Psoas muscle (tissue), 7 donors: ENCODE measurements at regions not wholly inside any gene's neighbourhood (a gene's known extent, or its start where the extent isn't known, plus 50 kb on each side); places are given as distances from the start of the nearest gene placed in this dataset.

Source experiments
- ATAC-seq, 4 donors: fragments of 200-7000 bp; cut with Tn5 transposase; one replicate each; pipeline ENCODE4 v1.9.1; 2020; ENCODE audit warnings: moderate library complexity in 3 of 4, mild to moderate bottlenecking in 2 of 4
- DNase-seq, 2 donors: peaks; one replicate each; pipeline ENCODE4 v3.0.0-alpha.2; 2020
- H3K27ac ChIP-seq: fragments of 200-600 bp; one replicate; pipeline ENCODE4 v1.8.0; 2022
- H3K27me3 ChIP-seq, 3 donors: fragments of 200-600 bp in 1 of 3; one replicate each; pipeline versions ENCODE4 v1.6.1 to v1.8.0; 2013 to 2022; ENCODE audit warnings: low read length in 2 of 3, mild to moderate bottlenecking in 2 of 3, moderate library complexity in 1 of 3; ENCODE audit not compliant: insufficient read depth in 3 of 3
- H3K36me3 ChIP-seq, 2 donors: fragments of 200-600 bp in 1 of 2; one replicate each; pipeline versions ENCODE4 v1.6.1 to v1.8.0; 2013 to 2022; ENCODE audit warnings: low read depth in 1 of 2, mild to moderate bottlenecking in 1 of 2, moderate library complexity in 1 of 2; ENCODE audit not compliant: insufficient read depth in 1 of 2
- H3K4me1 ChIP-seq: fragments of 200-600 bp; one replicate; pipeline ENCODE4 v1.8.0; 2022
- H3K4me3 ChIP-seq: fragments of 200-600 bp; one replicate; pipeline ENCODE4 v1.8.0; 2022; ENCODE audit warnings: mild to moderate bottlenecking
- H3K9me3 ChIP-seq: fragments of 200-600 bp; one replicate; pipeline ENCODE4 v1.8.0; 2022
- WGBS, 3 donors: extraction: QIAGEN DNeasy Blood & Tissue Kit; methylation state at CpG; one replicate each; pipeline versions ENCODE4 v1.1.6 to v1.1.7; 2013; 5-methylcytosine and 5-hydroxymethylcytosine counted together
- intact Hi-C, 2 donors: fragments of 100-400 bp; cut with DNase I; formaldehyde crosslinking; loops; one replicate each; pipeline versions ENCODE4 v1.11.0 to v1.14.2; 2022
- TF ChIP-seq, protein P1 (sequence below): fragments of 200-600 bp; IDR thresholded peaks from one replicate; pipeline ENCODE4 v1.8.0; 2022; ENCODE audit warnings: antibody characterized with exemption
- donor health status: healthy with polysubstance abuse.
- donor health status: DM: no; HTN: no; CAD: no; lungs with moderate emphysema.
- donor health status: Bipolar disorder and iron deficiency.
- donor health status: healthy.
- donor health status: DM: yes; HTN: yes; CAD: no.
- donor health status: DM: no; HTN: no; CAD: no.
- donor health status: DM: yes; HTN: yes; CAD: no.

DNA sequence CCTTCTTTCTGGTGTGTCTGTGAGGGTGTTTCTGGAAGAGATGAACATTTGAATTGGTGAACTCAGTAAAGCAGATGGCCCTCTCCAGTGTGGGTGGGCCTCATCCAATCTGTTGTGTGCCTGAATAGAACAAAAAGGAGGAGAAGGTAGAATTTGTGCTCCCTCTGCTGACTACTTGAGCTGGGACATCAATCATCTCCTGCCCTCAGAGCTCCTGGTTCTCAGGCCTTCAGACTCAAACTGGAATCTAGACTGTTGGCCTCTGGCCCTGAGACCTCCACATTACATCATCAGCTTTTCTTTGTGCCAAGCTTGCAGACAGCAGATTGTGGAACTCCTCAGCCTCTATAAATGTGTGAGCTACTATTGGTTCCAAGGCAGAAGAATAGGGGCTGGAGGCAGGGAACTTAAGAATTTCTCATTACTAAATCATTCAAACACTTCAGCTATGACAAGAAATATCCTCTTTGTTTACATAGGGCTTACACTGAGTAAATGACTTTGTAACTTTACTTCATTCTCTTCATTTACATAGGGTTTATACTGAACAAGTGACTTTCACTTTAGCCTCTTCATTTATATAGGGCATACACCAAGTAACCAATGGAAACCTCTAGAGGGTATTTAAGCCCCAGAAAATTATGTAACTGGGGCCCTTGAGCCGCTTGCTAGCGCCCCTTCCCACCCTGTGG is 86.9 kb upstream of the NWD2 start:
- intact Hi-C loops, result no loop called here

DNA sequence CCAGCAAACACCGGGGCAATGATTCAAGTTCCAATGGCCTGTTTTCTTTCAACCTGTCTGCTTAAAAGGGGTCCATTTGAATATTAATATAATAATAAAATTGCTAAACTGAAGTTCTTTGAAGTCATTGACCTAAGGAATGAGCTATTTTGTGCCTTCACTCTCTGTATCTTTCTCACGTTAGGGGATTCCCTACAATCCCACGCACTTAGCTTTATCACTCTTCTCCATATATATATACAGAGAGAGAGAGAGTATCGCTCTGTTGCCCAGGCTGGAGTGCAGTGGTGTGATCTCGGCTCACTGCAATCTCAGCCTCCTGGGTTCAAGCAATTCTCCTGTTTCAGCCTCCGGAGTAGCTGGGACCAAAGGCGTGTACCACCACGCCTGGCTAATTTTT is 83.9 kb upstream of the NWD2 start:
- H3K27me3 ChIP-seq, result no peaks in the 10 kb centered on the region
- TF ChIP-seq, protein P1, sequence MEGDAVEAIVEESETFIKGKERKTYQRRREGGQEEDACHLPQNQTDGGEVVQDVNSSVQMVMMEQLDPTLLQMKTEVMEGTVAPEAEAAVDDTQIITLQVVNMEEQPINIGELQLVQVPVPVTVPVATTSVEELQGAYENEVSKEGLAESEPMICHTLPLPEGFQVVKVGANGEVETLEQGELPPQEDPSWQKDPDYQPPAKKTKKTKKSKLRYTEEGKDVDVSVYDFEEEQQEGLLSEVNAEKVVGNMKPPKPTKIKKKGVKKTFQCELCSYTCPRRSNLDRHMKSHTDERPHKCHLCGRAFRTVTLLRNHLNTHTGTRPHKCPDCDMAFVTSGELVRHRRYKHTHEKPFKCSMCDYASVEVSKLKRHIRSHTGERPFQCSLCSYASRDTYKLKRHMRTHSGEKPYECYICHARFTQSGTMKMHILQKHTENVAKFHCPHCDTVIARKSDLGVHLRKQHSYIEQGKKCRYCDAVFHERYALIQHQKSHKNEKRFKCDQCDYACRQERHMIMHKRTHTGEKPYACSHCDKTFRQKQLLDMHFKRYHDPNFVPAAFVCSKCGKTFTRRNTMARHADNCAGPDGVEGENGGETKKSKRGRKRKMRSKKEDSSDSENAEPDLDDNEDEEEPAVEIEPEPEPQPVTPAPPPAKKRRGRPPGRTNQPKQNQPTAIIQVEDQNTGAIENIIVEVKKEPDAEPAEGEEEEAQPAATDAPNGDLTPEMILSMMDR, result no peak
- H3K36me3 ChIP-seq, result no peaks in the 10 kb centered on the region
- WGBS, 3 donors, result 74 to 81% (median 76%) methylated on average over 8 of the region's 8 CpGs
- ATAC-seq (no peak), DNase-seq (no peak)
- H3K27ac ChIP-seq, result no peak overlapping the region
- no peaks in the 10 kb centered on the region for H3K9me3 ChIP-seq
- H3K4me1 ChIP-seq, result no peaks in the 10 kb centered on the region
- H3K4me3 ChIP-seq, result no peak overlapping the region
- intact Hi-C loops, result no loop called here

More for the DNA sequence above, 86.9 kb upstream of the NWD2 start:
- peaks cover 0 to 2% (median 0%) of the 10 kb centered on the region in 3 donors for H3K27me3 ChIP-seq
- no peaks in the 10 kb centered on the region for H3K4me1 ChIP-seq
- no peak overlapping the region for H3K27ac ChIP-seq
- H3K36me3 ChIP-seq, result no peaks in the 10 kb centered on the region
- no peak for DNase-seq
- no peak for ATAC-seq
- 76 to 83% (median 80%) methylated on average over 2 of the region's 2 CpGs for WGBS, 3 donors
- no peak overlapping the region for H3K4me3 ChIP-seq
- TF ChIP-seq, protein P1, result no peak
- H3K9me3 ChIP-seq, result no peaks in the 10 kb centered on the region

DNA sequence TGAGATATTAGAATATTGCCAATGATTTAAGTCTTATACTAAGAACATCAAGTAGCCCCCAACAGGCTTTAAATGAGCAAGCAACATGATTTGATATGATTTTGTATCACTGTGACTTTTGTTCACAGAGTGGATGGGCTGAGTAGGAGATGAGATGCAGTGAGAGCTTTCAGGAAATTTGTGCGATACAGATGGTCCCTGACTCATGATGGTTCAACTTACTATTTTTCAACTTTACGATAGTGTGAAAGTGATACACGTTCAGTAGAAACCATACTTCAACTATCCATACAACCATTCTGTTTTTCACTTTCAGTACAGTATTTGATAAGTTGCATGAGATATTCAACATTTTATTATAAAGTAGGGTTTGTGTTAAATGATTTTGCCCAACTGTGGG is 78.7 kb upstream of the NWD2 start:
- no peaks in the 10 kb centered on the region for H3K9me3 ChIP-seq
- intact Hi-C loops, result no loop called here
- no peak overlapping the region for H3K4me3 ChIP-seq
- ATAC-seq (no peak), DNase-seq (no peak)
- H3K36me3 ChIP-seq, result no peaks in the 10 kb centered on the region
- no peak overlapping the region for H3K27ac ChIP-seq
- no peaks in the 10 kb centered on the region for H3K4me1 ChIP-seq
- 67 to 93% (median 89%) methylated on average over 3 of the region's 3 CpGs for WGBS, 3 donors
- no peaks in the 10 kb centered on the region for H3K27me3 ChIP-seq
- TF ChIP-seq, protein P1, result no peak

DNA sequence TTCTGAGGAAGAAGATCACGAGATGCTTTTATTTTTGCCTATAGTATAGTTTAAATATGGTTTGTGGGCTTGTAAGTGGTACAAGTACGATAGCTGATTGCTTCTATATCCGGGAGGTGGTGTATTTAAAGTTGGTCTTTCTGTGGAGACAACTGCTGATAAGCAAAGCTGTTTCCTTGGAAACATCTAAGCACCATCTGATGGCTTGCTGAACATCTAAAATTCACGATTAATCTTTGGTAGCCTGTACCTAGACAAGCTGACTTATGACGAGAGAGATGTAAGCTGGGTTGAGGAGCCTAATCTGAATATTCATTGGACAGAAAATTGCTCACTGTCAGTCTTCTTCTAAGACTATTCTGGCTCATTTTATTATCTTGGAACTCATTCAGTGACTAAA is 74.6 kb upstream of the NWD2 start:
- H3K27ac ChIP-seq, result no peak overlapping the region
- no peaks in the 10 kb centered on the region for H3K9me3 ChIP-seq
- TF ChIP-seq, protein P1, result no peak
- no peak for ATAC-seq
- H3K4me3 ChIP-seq, result no peak overlapping the region
- WGBS, 3 donors, result 71 to 79% (median 79%) methylated on average over 5 of the region's 5 CpGs
- no peaks in the 10 kb centered on the region for H3K36me3 ChIP-seq
- no peaks in the 10 kb centered on the region for H3K4me1 ChIP-seq
- no peaks in the 10 kb centered on the region for H3K27me3 ChIP-seq
- intact Hi-C loops, result no loop called here
- DNase-seq, result no peak

- Histone ChIP-seq H3K9me3 (no peaks in the 10 kb centered on the region), H3K27ac (no peak overlapping the region), H3K27me3 (no peaks in the 10 kb centered on the region), H3K4me1 (no peaks in the 10 kb centered on the region), H3K4me3 (no peak overlapping the region), H3K36me3 (no peaks in the 10 kb centered on the region)
- no peak for DNase-seq
- intact Hi-C loops, result no loop called here
- no peak for ATAC-seq
- 72 to 82% (median 78%) methylated on average over 10 of the region's 10 CpGs for WGBS, 3 donors
- TF ChIP-seq, protein P1, result no peak
Measured at GRCh38 chr4:37188100-37188499, 56.4 kb upstream of the NWD2 start.
